ENCODE measurements at regions not wholly inside any gene's neighbourhood (a gene's known extent, or its start where the extent isn't known, plus 50 kb on each side); places are given as distances from the start of the nearest gene placed in this dataset.

GRCh38 chr1:88275259-88275862 is 408.7 kb upstream of the PKN2 start:
- no peak for TF ChIP-seq CTCF (IDR thresholded peaks at IDR 0.05; ENCODE audit: control extremely low read depth, extremely low read depth, low read depth, missing control alignments)
- ChIA-PET CTCF (interaction anchor here (0.7 kb wide), 1 partner anchor 9 kb away, joined by 3 read pairs; no protein-coding TSS in a partner anchor), POLR2A (no interaction called here)
- DNase-seq (ENCODE audit: extremely low spot score) = no peak

- CTCF ChIA-PET = interaction anchor here (1.2 kb wide), 1 partner anchor 9 kb away, joined by 7 read pairs; no protein-coding TSS in a partner anchor
- peak; percentile 6 for DNase-seq (ENCODE audit: extremely low spot score)
- TF ChIP-seq CTCF (IDR thresholded peaks at IDR 0.05; ENCODE audit: control extremely low read depth, extremely low read depth, low read depth, missing control alignments) = no peak
- POLR2A ChIA-PET = no interaction called here
Observed at GRCh38 chr1:88276163-88276562, 407.9 kb upstream of the PKN2 start.

DNA sequence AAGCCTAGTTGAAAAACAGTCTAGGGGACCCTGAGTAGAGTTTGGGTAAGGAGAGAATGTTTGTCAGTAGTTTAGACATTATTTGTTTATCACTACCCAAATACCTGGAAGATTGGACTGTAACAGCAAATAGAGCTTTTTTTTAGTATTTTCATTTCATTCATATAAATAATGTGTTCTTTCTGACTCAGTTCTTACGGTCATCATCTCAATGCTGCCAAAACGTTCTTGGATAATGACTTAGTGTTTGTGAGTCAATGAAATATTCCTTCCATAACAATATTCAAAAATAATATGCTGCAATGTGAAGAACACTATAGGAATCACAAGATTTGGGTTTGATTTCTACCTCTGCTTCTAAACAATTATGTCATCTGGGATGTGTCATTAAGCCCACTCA is 400.0 kb upstream of the PKN2 start:
- ChIA-PET POLR2A (no interaction called here), CTCF (interaction anchor here (1.1 kb wide), 1 partner anchor 14 kb away, joined by 3 read pairs; no protein-coding TSS in a partner anchor)
- TF ChIP-seq CTCF (IDR thresholded peaks at IDR 0.05; ENCODE audit: control extremely low read depth, extremely low read depth, low read depth, missing control alignments) = no peak
- DNase-seq (ENCODE audit: extremely low spot score) = no peak

GRCh38 chr1:88284666-88285366 is 399.3 kb upstream of the PKN2 start:
- no peak for DNase-seq (ENCODE audit: extremely low spot score)
- TF ChIP-seq CTCF (IDR thresholded peaks at IDR 0.05; ENCODE audit: control extremely low read depth, extremely low read depth, low read depth, missing control alignments) = no peak
- ChIA-PET POLR2A (no interaction called here), CTCF (interaction anchor here (1.1 kb wide), 1 partner anchor 14 kb away, joined by 3 read pairs; no protein-coding TSS in a partner anchor)

DNA sequence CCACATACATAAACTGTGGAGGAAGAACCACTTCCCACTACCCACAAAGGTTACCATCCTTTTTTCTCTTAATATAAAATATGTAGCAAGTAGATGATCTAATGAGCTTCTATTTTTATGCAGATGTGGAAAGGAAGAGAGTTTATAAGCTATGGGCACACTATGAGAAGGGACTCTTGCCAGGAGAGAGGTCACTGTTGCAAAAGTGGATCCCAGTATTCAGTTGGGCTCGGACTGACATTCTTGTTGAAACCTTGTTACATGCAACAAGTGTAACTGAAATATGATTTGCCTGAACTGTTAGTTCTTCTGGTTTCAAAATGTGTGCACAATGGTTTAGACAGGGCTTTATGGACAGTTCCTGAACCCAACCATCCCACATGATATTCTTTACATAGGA is 397.4 kb upstream of the PKN2 start:
- CTCF ChIA-PET = no interaction called here
- TF ChIP-seq CTCF (IDR thresholded peaks at IDR 0.05; ENCODE audit: control extremely low read depth, extremely low read depth, low read depth, missing control alignments) = no peak
- POLR2A ChIA-PET = no interaction called here
- no peak for DNase-seq (ENCODE audit: extremely low spot score)

- CTCF ChIA-PET = no interaction called here
- POLR2A ChIA-PET = no interaction called here
- no peak for TF ChIP-seq CTCF (IDR thresholded peaks at IDR 0.05; ENCODE audit: control extremely low read depth, extremely low read depth, low read depth, missing control alignments)
- no peak for DNase-seq (ENCODE audit: extremely low spot score)
Observed at GRCh38 chr1:88288571-88288970, 395.5 kb upstream of the PKN2 start.

All from GM10248 (cell line).